GM23338 (cell line): ENCODE measurements at regions not wholly inside any gene's neighbourhood (a gene's known extent, or its start where the extent isn't known, plus 50 kb on each side); places are given as distances from the start of the nearest gene placed in this dataset.

Source experiments
- ATAC-seq: fragments of 200-7000 bp; cut with Tn5 transposase; 3 replicates; pipeline ENCODE4 v1.9.1; 2020
- DNase-seq: peaks from one replicate; pipeline ENCODE4 v3.0.0-alpha.2; 2015; ENCODE audit warnings: low spot score
- H2AFZ ChIP-seq: fragments of 200-600 bp; sonication (generic); 2 replicates; pipeline ENCODE4 v1.8.0; 2016; ENCODE audit warnings: antibody characterized with exemption, mild to moderate bottlenecking, moderate library complexity
- H3F3A ChIP-seq: fragments of 200-600 bp; sonication (generic); replicated peaks from 2 replicates; pipeline ENCODE4 v1.8.0; 2017; ENCODE audit warnings: antibody characterized with exemption, mixed run types, low read depth
- H3K27ac ChIP-seq: fragments of 200-600 bp; sonication (generic); 2 replicates; pipeline ENCODE4 v1.6.1; 2016; ENCODE audit warnings: low read depth
- H3K27me3 ChIP-seq: fragments of 200-600 bp; sonication (generic); 2 replicates; pipeline ENCODE4 v1.8.0; 2016; ENCODE audit warnings: mild to moderate bottlenecking, mixed run types, moderate library complexity; ENCODE audit not compliant: insufficient read depth
- H3K36me3 ChIP-seq: fragments of 200-600 bp; sonication (generic); 2 replicates; pipeline ENCODE4 v1.8.0; 2016; ENCODE audit warnings: mild to moderate bottlenecking; ENCODE audit not compliant: insufficient read depth
- H3K4me1 ChIP-seq: fragments of 200-600 bp; sonication (generic); 2 replicates; pipeline ENCODE4 v1.8.0; 2016; ENCODE audit warnings: mild to moderate bottlenecking, moderate library complexity; ENCODE audit not compliant: insufficient read depth
- H3K4me2 ChIP-seq: fragments of 200-600 bp; sonication (generic); 2 replicates; pipeline ENCODE4 v1.7.1; 2017; ENCODE audit warnings: mixed run types
- H3K4me3 ChIP-seq: fragments of 200-600 bp; sonication (generic); 2 replicates; pipeline ENCODE4 v1.6.1; 2016; ENCODE audit warnings: mixed run types
- H3K79me2 ChIP-seq: fragments of 200-600 bp; sonication (generic); replicated peaks from 2 replicates; pipeline ENCODE4 v1.8.0; 2017; ENCODE audit warnings: mild to moderate bottlenecking; ENCODE audit not compliant: insufficient read depth
- H3K9me2 ChIP-seq: fragments of 200-600 bp; sonication (generic); 2 replicates; pipeline ENCODE4 v1.8.0; 2017; ENCODE audit not compliant: insufficient read depth
- H4K20me1 ChIP-seq: fragments of 200-600 bp; sonication (generic); replicated peaks from 2 replicates; pipeline ENCODE4 v1.8.0; 2017; ENCODE audit warnings: mild to moderate bottlenecking; ENCODE audit not compliant: insufficient read depth
- H3K27ac Mint-ChIP-seq: 2 replicates; pipeline ENCODE4 v1.8.0; 2020; ENCODE audit warnings: inconsistent platforms, mild to moderate bottlenecking, moderate library complexity, mixed read lengths
- H3K27me3 Mint-ChIP-seq: 3 replicates; pipeline ENCODE4 v1.8.0; 2022; ENCODE audit warnings: low read depth, mild to moderate bottlenecking, moderate library complexity, mixed read lengths, inconsistent platforms; ENCODE audit not compliant: insufficient read depth, poor library complexity
- H3K36me3 Mint-ChIP-seq: 3 replicates; pipeline ENCODE4 v1.8.0; 2021; ENCODE audit warnings: low read depth, mild to moderate bottlenecking, inconsistent platforms, moderate library complexity, mixed read lengths
- H3K4me1 Mint-ChIP-seq: 3 replicates; pipeline ENCODE4 v1.8.0; 2020; ENCODE audit warnings: mild to moderate bottlenecking, inconsistent platforms, mixed read lengths
- H3K4me3 Mint-ChIP-seq: 3 replicates; pipeline ENCODE4 v1.8.0; 2021; ENCODE audit warnings: moderate library complexity, mild to moderate bottlenecking, inconsistent platforms, mixed read lengths
- H3K9me3 Mint-ChIP-seq: 3 replicates; pipeline ENCODE4 v1.8.0; 2020; ENCODE audit warnings: moderate library complexity, mild to moderate bottlenecking, inconsistent platforms, mixed read lengths
- ETS1 ChIP-seq: IDR thresholded peaks from 2 replicates; pipeline ENCODE4 v1.6.1; 2016; ENCODE audit warnings: antibody characterized with exemption
- JUNB ChIP-seq: IDR thresholded peaks from one replicate; pipeline ENCODE4 v1.6.1; 2016; ENCODE audit warnings: antibody characterized with exemption; ENCODE audit not compliant: unreplicated experiment
- STAT1 ChIP-seq: IDR thresholded peaks from one replicate; pipeline ENCODE4 v1.6.1; 2016; ENCODE audit warnings: antibody characterized with exemption; ENCODE audit not compliant: unreplicated experiment
- ZNF114 ChIP-seq: fragments of 250-450 bp; sonication (Bioruptor Pico); IDR thresholded peaks from 2 replicates; pipeline ENCODE4 v1.5.0; 2020; ENCODE audit warnings: mild to moderate bottlenecking, moderate library complexity
- ZNF331 ChIP-seq: fragments of 250-450 bp; sonication (Bioruptor Pico); IDR thresholded peaks from 2 replicates; pipeline ENCODE4 v1.5.0; 2020; ENCODE audit warnings: low read depth, mild to moderate bottlenecking, moderate library complexity
- TF ChIP-seq, protein P1 (sequence below): IDR thresholded peaks from one replicate; pipeline ENCODE4 v1.6.1; 2018; ENCODE audit warnings: antibody characterized with exemption; ENCODE audit not compliant: unreplicated experiment
- TF ChIP-seq, protein P2 (sequence below): fragments of 250-450 bp; sonication (Bioruptor Pico); IDR thresholded peaks from 2 replicates; pipeline ENCODE4 v1.5.0; 2020; ENCODE audit warnings: mild to moderate bottlenecking, moderate library complexity

GRCh38 chr1:55685560-55685959 is 470.4 kb upstream of the USP24 start (continued):
- TF ChIP-seq, protein P1, sequence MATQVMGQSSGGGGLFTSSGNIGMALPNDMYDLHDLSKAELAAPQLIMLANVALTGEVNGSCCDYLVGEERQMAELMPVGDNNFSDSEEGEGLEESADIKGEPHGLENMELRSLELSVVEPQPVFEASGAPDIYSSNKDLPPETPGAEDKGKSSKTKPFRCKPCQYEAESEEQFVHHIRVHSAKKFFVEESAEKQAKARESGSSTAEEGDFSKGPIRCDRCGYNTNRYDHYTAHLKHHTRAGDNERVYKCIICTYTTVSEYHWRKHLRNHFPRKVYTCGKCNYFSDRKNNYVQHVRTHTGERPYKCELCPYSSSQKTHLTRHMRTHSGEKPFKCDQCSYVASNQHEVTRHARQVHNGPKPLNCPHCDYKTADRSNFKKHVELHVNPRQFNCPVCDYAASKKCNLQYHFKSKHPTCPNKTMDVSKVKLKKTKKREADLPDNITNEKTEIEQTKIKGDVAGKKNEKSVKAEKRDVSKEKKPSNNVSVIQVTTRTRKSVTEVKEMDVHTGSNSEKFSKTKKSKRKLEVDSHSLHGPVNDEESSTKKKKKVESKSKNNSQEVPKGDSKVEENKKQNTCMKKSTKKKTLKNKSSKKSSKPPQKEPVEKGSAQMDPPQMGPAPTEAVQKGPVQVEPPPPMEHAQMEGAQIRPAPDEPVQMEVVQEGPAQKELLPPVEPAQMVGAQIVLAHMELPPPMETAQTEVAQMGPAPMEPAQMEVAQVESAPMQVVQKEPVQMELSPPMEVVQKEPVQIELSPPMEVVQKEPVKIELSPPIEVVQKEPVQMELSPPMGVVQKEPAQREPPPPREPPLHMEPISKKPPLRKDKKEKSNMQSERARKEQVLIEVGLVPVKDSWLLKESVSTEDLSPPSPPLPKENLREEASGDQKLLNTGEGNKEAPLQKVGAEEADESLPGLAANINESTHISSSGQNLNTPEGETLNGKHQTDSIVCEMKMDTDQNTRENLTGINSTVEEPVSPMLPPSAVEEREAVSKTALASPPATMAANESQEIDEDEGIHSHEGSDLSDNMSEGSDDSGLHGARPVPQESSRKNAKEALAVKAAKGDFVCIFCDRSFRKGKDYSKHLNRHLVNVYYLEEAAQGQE, result no peak
- no peak for TF ChIP-seq STAT1
- TF ChIP-seq, protein P2, sequence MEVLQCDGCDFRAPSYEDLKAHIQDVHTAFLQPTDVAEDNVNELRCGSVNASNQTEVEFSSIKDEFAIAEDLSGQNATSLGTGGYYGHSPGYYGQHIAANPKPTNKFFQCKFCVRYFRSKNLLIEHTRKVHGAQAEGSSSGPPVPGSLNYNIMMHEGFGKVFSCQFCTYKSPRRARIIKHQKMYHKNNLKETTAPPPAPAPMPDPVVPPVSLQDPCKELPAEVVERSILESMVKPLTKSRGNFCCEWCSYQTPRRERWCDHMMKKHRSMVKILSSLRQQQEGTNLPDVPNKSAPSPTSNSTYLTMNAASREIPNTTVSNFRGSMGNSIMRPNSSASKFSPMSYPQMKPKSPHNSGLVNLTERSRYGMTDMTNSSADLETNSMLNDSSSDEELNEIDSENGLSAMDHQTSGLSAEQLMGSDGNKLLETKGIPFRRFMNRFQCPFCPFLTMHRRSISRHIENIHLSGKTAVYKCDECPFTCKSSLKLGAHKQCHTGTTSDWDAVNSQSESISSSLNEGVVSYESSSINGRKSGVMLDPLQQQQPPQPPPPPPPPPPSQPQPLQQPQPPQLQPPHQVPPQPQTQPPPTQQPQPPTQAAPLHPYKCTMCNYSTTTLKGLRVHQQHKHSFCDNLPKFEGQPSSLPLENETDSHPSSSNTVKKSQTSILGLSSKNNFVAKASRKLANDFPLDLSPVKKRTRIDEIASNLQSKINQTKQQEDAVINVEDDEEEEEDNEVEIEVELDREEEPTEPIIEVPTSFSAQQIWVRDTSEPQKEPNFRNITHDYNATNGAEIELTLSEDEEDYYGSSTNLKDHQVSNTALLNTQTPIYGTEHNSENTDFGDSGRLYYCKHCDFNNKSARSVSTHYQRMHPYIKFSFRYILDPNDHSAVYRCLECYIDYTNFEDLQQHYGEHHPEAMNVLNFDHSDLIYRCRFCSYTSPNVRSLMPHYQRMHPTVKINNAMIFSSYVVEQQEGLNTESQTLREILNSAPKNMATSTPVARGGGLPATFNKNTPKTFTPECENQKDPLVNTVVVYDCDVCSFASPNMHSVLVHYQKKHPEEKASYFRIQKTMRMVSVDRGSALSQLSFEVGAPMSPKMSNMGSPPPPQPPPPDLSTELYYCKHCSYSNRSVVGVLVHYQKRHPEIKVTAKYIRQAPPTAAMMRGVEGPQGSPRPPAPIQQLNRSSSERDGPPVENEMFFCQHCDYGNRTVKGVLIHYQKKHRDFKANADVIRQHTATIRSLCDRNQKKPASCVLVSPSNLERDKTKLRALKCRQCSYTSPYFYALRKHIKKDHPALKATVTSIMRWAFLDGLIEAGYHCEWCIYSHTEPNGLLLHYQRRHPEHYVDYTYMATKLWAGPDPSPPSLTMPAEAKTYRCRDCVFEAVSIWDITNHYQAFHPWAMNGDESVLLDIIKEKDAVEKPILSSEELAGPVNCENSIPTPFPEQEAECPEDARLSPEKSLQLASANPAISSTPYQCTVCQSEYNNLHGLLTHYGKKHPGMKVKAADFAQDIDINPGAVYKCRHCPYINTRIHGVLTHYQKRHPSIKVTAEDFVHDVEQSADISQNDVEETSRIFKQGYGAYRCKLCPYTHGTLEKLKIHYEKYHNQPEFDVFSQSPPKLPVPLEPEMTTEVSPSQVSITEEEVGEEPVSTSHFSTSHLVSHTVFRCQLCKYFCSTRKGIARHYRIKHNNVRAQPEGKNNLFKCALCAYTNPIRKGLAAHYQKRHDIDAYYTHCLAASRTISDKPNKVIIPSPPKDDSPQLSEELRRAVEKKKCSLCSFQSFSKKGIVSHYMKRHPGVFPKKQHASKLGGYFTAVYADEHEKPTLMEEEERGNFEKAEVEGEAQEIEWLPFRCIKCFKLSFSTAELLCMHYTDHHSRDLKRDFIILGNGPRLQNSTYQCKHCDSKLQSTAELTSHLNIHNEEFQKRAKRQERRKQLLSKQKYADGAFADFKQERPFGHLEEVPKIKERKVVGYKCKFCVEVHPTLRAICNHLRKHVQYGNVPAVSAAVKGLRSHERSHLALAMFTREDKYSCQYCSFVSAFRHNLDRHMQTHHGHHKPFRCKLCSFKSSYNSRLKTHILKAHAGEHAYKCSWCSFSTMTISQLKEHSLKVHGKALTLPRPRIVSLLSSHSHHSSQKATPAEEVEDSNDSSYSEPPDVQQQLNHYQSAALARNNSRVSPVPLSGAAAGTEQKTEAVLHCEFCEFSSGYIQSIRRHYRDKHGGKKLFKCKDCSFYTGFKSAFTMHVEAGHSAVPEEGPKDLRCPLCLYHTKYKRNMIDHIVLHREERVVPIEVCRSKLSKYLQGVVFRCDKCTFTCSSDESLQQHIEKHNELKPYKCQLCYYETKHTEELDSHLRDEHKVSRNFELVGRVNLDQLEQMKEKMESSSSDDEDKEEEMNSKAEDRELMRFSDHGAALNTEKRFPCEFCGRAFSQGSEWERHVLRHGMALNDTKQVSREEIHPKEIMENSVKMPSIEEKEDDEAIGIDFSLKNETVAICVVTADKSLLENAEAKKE (CRISPR knock-in tag), result no peak

- Histone ChIP-seq H3K4me2 (no peak overlapping the region), H3K9me2 (peaks cover 5% of the 10 kb centered on the region; the same call in 1 of the 2 replicates), H3K4me1 (peaks cover 7% of the 10 kb centered on the region; the same call in 1 of the 2 replicates), H3K27me3 (no peaks in the 10 kb centered on the region), H2AFZ (no peak overlapping the region), H3K27ac (no peak overlapping the region), H3K36me3 (no peaks in the 10 kb centered on the region), H3K4me3 (no peak overlapping the region), H3K79me2 (no peaks in the 10 kb centered on the region), H3F3A (no peaks in the 10 kb centered on the region), H4K20me1 (no peaks in the 10 kb centered on the region)
- Mint-ChIP-seq H3K4me1 (peaks cover 2% of the 10 kb centered on the region; the same call in 1 of the 3 replicates), H3K9me3 (no peaks in the 10 kb centered on the region; the same call in 2 of the 3 replicates), H3K27me3 (no peaks in the 10 kb centered on the region), H3K27ac (no peak overlapping the region), H3K36me3 (no peaks in the 10 kb centered on the region; the same call in 2 of the 3 replicates), H3K4me3 (no peak overlapping the region)
- ATAC-seq, result no peak
- no peak for DNase-seq
- TF ChIP-seq STAT1, result no peak
- TF ChIP-seq ZNF114 (CRISPR knock-in tag), result no peak
- TF ChIP-seq ETS1, result no peak
- TF ChIP-seq ZNF331 (CRISPR knock-in tag), result no peak
- TF ChIP-seq JUNB, result no peak
Measured at GRCh38 chr1:55684131-55684650, 469.0 kb upstream of the USP24 start.
